HCT116 (cell line): ENCODE measurements at regions not wholly inside any gene's neighbourhood (a gene's known extent, or its start where the extent isn't known, plus 50 kb on each side); places are given as distances from the start of the nearest gene placed in this dataset.

Experiments
- CEBPB ChIP-seq: IDR thresholded peaks from 2 replicates; pipeline ENCODE4 v1.6.1; 2012; ENCODE audit warnings: low read depth
- EZH2phosphoT487 ChIP-seq: fragments of 200-600 bp; IDR thresholded peaks from 2 replicates; pipeline ENCODE4 v1.6.1; 2018; ENCODE audit warnings: antibody characterized with exemption, borderline replicate concordance
- JUND ChIP-seq: IDR thresholded peaks from 2 replicates; pipeline ENCODE4 v1.6.1; 2012
- POLR2A ChIP-seq: IDR thresholded peaks from 2 replicates; pipeline ENCODE4 v1.7.0; 2011; ENCODE audit warnings: borderline replicate concordance; ENCODE audit not compliant: insufficient read depth, insufficient read length; ENCODE audit errors: extremely low read depth
- POLR2AphosphoS5 ChIP-seq: IDR thresholded peaks from 2 replicates; pipeline ENCODE4 v1.6.1; 2011; ENCODE audit warnings: mild to moderate bottlenecking, low read depth, low read length, moderate library complexity
- RAD21 ChIP-seq: IDR thresholded peaks from 2 replicates; pipeline ENCODE4 v1.6.1; 2012; ENCODE audit warnings: low read depth, mild to moderate bottlenecking
- SIN3A ChIP-seq: IDR thresholded peaks from 2 replicates; pipeline ENCODE4 v1.6.1; 2012; ENCODE audit warnings: low read depth
- TCF7L2 ChIP-seq: IDR thresholded peaks from 2 replicates; pipeline ENCODE4 v1.7.0; 2011; ENCODE audit warnings: borderline replicate concordance, inconsistent platforms; ENCODE audit not compliant: insufficient read depth, insufficient read length; ENCODE audit errors: extremely low read depth
- YY1 ChIP-seq: IDR thresholded peaks from 2 replicates; pipeline ENCODE4 v1.6.1; 2011; ENCODE audit warnings: low read length, low read depth, moderate library complexity, mild to moderate bottlenecking; ENCODE audit not compliant: insufficient replicate concordance; ENCODE audit errors: extremely low read depth
- TF ChIP-seq, protein P1 (sequence below), 3 experiments: fragments of 200-600 bp in 1 of 3; sonication (generic) in 1 of 3; IDR thresholded peaks in 2 of 3; conservative IDR thresholded peaks in 1 of 3; 2 replicates each; pipeline ENCODE4 v1.5.1; 2012 to 2017; ENCODE audit warnings: low read depth in 2 of 3, low read length in 2 of 3, antibody characterized with exemption in 1 of 3, borderline replicate concordance in 1 of 3, control low read depth in 1 of 3, mild to moderate bottlenecking in 1 of 3, mixed read lengths in 1 of 3, mixed run types in 1 of 3, moderate library complexity in 1 of 3; ENCODE audit not compliant: insufficient read depth in 1 of 3
- TF ChIP-seq, protein P2 (sequence below): IDR thresholded peaks from 2 replicates; pipeline ENCODE4 v1.6.1; 2012; ENCODE audit warnings: low read depth
- TF ChIP-seq, protein P3 (sequence below): IDR thresholded peaks from 2 replicates; pipeline ENCODE4 v1.6.1; 2011; ENCODE audit warnings: mild to moderate bottlenecking, low read length, moderate library complexity; ENCODE audit not compliant: insufficient replicate concordance; ENCODE audit errors: extremely low read depth
- TF ChIP-seq, protein P4 (sequence below): IDR thresholded peaks from 2 replicates; pipeline ENCODE4 v1.6.1; 2012

DNA sequence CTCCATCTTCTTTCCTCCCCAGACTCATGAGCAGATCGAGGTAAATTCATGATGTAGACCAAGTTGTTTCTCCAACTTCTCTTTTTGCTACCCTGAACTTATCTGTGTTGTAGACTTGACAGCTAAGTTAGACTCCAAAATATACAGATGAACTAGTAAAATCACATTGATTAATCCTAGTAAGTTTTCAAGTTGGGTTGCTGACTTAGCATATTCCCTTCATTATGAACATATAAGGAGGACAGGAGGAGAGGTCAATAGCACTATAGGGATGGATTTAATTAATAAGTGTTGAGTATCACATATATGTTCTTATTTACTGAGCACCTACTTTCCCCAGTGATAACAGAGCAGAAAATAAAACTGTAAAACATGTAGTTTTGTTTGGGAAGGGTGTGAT, 227.3 kb downstream of the TINAG start:
- TF ChIP-seq, protein P1, sequence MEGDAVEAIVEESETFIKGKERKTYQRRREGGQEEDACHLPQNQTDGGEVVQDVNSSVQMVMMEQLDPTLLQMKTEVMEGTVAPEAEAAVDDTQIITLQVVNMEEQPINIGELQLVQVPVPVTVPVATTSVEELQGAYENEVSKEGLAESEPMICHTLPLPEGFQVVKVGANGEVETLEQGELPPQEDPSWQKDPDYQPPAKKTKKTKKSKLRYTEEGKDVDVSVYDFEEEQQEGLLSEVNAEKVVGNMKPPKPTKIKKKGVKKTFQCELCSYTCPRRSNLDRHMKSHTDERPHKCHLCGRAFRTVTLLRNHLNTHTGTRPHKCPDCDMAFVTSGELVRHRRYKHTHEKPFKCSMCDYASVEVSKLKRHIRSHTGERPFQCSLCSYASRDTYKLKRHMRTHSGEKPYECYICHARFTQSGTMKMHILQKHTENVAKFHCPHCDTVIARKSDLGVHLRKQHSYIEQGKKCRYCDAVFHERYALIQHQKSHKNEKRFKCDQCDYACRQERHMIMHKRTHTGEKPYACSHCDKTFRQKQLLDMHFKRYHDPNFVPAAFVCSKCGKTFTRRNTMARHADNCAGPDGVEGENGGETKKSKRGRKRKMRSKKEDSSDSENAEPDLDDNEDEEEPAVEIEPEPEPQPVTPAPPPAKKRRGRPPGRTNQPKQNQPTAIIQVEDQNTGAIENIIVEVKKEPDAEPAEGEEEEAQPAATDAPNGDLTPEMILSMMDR (IDR thresholded peaks at IDR 0.05 in 2 of 3, conservative IDR thresholded peaks at IDR 0.05 in 1 of 3; ENCODE audit: borderline replicate concordance in 1 of 3, insufficient read depth in 1 of 3, low read depth in 2 of 3, low read length in 2 of 3), result no peak
- TF ChIP-seq EZH2phosphoT487 (no peak), POLR2AphosphoS5 (no peak), POLR2A (no peak), JUND (no peak), SIN3A (no peak), TCF7L2 (no peak), CEBPB (no peak), RAD21 (no peak), YY1 (no peak)
- TF ChIP-seq, protein P2, sequence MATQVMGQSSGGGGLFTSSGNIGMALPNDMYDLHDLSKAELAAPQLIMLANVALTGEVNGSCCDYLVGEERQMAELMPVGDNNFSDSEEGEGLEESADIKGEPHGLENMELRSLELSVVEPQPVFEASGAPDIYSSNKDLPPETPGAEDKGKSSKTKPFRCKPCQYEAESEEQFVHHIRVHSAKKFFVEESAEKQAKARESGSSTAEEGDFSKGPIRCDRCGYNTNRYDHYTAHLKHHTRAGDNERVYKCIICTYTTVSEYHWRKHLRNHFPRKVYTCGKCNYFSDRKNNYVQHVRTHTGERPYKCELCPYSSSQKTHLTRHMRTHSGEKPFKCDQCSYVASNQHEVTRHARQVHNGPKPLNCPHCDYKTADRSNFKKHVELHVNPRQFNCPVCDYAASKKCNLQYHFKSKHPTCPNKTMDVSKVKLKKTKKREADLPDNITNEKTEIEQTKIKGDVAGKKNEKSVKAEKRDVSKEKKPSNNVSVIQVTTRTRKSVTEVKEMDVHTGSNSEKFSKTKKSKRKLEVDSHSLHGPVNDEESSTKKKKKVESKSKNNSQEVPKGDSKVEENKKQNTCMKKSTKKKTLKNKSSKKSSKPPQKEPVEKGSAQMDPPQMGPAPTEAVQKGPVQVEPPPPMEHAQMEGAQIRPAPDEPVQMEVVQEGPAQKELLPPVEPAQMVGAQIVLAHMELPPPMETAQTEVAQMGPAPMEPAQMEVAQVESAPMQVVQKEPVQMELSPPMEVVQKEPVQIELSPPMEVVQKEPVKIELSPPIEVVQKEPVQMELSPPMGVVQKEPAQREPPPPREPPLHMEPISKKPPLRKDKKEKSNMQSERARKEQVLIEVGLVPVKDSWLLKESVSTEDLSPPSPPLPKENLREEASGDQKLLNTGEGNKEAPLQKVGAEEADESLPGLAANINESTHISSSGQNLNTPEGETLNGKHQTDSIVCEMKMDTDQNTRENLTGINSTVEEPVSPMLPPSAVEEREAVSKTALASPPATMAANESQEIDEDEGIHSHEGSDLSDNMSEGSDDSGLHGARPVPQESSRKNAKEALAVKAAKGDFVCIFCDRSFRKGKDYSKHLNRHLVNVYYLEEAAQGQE, result no peak
- TF ChIP-seq, protein P3, sequence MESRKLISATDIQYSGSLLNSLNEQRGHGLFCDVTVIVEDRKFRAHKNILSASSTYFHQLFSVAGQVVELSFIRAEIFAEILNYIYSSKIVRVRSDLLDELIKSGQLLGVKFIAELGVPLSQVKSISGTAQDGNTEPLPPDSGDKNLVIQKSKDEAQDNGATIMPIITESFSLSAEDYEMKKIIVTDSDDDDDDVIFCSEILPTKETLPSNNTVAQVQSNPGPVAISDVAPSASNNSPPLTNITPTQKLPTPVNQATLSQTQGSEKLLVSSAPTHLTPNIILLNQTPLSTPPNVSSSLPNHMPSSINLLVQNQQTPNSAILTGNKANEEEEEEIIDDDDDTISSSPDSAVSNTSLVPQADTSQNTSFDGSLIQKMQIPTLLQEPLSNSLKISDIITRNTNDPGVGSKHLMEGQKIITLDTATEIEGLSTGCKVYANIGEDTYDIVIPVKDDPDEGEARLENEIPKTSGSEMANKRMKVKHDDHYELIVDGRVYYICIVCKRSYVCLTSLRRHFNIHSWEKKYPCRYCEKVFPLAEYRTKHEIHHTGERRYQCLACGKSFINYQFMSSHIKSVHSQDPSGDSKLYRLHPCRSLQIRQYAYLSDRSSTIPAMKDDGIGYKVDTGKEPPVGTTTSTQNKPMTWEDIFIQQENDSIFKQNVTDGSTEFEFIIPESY, result no peak
- TF ChIP-seq, protein P4, sequence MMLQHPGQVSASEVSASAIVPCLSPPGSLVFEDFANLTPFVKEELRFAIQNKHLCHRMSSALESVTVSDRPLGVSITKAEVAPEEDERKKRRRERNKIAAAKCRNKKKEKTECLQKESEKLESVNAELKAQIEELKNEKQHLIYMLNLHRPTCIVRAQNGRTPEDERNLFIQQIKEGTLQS, result no peak
